Panc1 (cell line): ENCODE measurements at regions not wholly inside any gene's neighbourhood (a gene's known extent, or its start where the extent isn't known, plus 50 kb on each side); places are given as distances from the start of the nearest gene placed in this dataset.
A peak's percentile ranks its signal among the peaks of the same experiment; 100 is the strongest.

Experiments used
- ATAC-seq: fragments of 200-7000 bp; cut with Tn5 transposase; 2 replicates; pipeline ENCODE4 v1.9.1; 2020; ENCODE audit warnings: mild to moderate bottlenecking, moderate library complexity
- BruUV-seq: library from RNA; stranded (reverse); fragments of 400-500 nt; replicated peaks from 2 replicates; lab custom pipeline; 2021; lab: Mats Ljungman, UMichigan
- CTCF ChIA-PET: fragments of 300-600 bp; sonication (Branson Sonifier 250); formaldehyde crosslinking; loops from one replicate; lab custom pipeline; 2022; ENCODE audit warnings: antibody characterized with exemption; lab: Charles Lee
- POLR2A ChIA-PET: fragments of 300-600 bp; sonication (Branson Sonifier 250); formaldehyde crosslinking; loops from one replicate; lab custom pipeline; 2022; ENCODE audit warnings: antibody characterized with exemption; lab: Charles Lee
- DNase-seq: peaks from one replicate; pipeline ENCODE4 v3.0.0-alpha.2; 2010; ENCODE audit warnings: low read depth, low spot score
- H3K27ac ChIP-seq: 2 replicates; pipeline ENCODE4 v1.5.1; 2011; ENCODE audit warnings: mild to moderate bottlenecking, low read length, inconsistent platforms
- H3K27me3 ChIP-seq: fragments of 200-500 bp; sonication (Bioruptor generic); 2 replicates; pipeline ENCODE4 v1.6.0; 2014; ENCODE audit warnings: low read length, inconsistent platforms; ENCODE audit not compliant: control insufficient read depth, insufficient read depth
- H3K36me3 ChIP-seq: fragments of 200-500 bp; sonication (Bioruptor generic); 2 replicates; pipeline ENCODE4 v1.5.1; 2014; ENCODE audit warnings: inconsistent platforms, mild to moderate bottlenecking, low read length, moderate library complexity; ENCODE audit not compliant: control insufficient read depth, insufficient read depth
- H3K4me1 ChIP-seq: 2 replicates; pipeline ENCODE4 v1.5.1; 2011; ENCODE audit warnings: inconsistent platforms, mild to moderate bottlenecking, low read length, moderate library complexity; ENCODE audit not compliant: control insufficient read depth, insufficient read depth
- H3K4me3 ChIP-seq, 2 experiments: 2 replicates each; pipeline ENCODE4 v1.5.1; 2011 to 2012; ENCODE audit warnings: low read depth in 2 of 2, low read length in 2 of 2, mild to moderate bottlenecking in 2 of 2, inconsistent platforms in 1 of 2, moderate library complexity in 1 of 2
- H3K9me3 ChIP-seq: fragments of 200-500 bp; sonication (Bioruptor generic); 2 replicates; pipeline ENCODE4 v1.5.1; 2014; ENCODE audit warnings: low read depth, mild to moderate bottlenecking, inconsistent platforms, low read length, moderate library complexity; ENCODE audit not compliant: control insufficient read depth, insufficient read depth
- CTCF ChIP-seq: fragments of 450-650 bp; IDR thresholded peaks from 2 replicates; pipeline ENCODE4 v1.5.1; 2017; ENCODE audit warnings: mild to moderate bottlenecking
- POLR2AphosphoS5 ChIP-seq: IDR thresholded peaks from 2 replicates; pipeline ENCODE4 v1.6.1; 2012; ENCODE audit warnings: mild to moderate bottlenecking, low read depth, low read length, moderate library complexity
- REST ChIP-seq, 2 experiments: IDR thresholded peaks; 2 replicates each; pipeline ENCODE4 v1.6.1; 2011 to 2012; ENCODE audit warnings: low read depth in 2 of 2, control low read depth in 1 of 2, low read length in 1 of 2, mild to moderate bottlenecking in 1 of 2, moderate library complexity in 1 of 2; ENCODE audit not compliant: insufficient read depth in 1 of 2
- SIN3A ChIP-seq: IDR thresholded peaks from 2 replicates; pipeline ENCODE4 v1.6.1; 2012; ENCODE audit warnings: low read depth, mild to moderate bottlenecking, low read length, moderate library complexity, borderline replicate concordance; ENCODE audit not compliant: insufficient read depth
- TCF7L2 ChIP-seq: IDR thresholded peaks from 2 replicates; pipeline ENCODE4 v1.6.1; 2011; ENCODE audit warnings: mild to moderate bottlenecking, low read depth, low read length, inconsistent platforms
- in situ Hi-C: cut with HindIII; loops from 2 replicates; pipeline ENCODE4 v1.10.0; 2016; ENCODE audit warnings: low sequenced_read_pairs, low pct_unique_long_range_greater_than_20kb
- intact Hi-C: fragments of 100-400 bp; cut with micrococcal nuclease; formaldehyde crosslinking; loops from one replicate; pipeline ENCODE4 v1.10.0; 2022; ENCODE audit not compliant: unreplicated experiment

- BruUV-seq, result no TSS peak
- Histone ChIP-seq H3K9me3 (no peaks in the 10 kb centered on the region), H3K27me3 (peaks cover 5% of the 10 kb centered on the region), H3K4me1 (no peaks in the 10 kb centered on the region), H3K36me3 (no peaks in the 10 kb centered on the region), H3K4me3 (no peak overlapping the region), H3K27ac (no peak overlapping the region)
- intact Hi-C loops, result no loop called here
- ChIA-PET CTCF (no interaction called here), POLR2A (no interaction called here)
- DNase-seq (no peak), ATAC-seq (0 out of 2 replicates have a peak, but pooled peaks have one; percentile 22)
- in situ Hi-C loops, result no loop called here
- no peak for TF ChIP-seq SIN3A
- no peak for TF ChIP-seq CTCF
- no peak for TF ChIP-seq REST (IDR thresholded peaks at IDR 0.05; ENCODE audit: insufficient read depth in 1 of 2, low read depth in 2 of 2, low read length in 1 of 2)
- no peak for TF ChIP-seq TCF7L2
- TF ChIP-seq POLR2AphosphoS5, result no peak
These were observed 143.8 kb upstream of the ZNF507 start for GRCh38 chr19:32201636-32202051.

- no peak for DNase-seq
- ChIA-PET CTCF (no interaction called here), POLR2A (no interaction called here)
- no peaks in the 10 kb centered on the region for H3K36me3 ChIP-seq
- peaks cover 5% of the 10 kb centered on the region for H3K27me3 ChIP-seq
- TF ChIP-seq CTCF, result no peak
- TF ChIP-seq REST (IDR thresholded peaks at IDR 0.05; ENCODE audit: insufficient read depth in 1 of 2, low read depth in 2 of 2, low read length in 1 of 2), result no peak
- TF ChIP-seq TCF7L2, result no peak
- no peak for TF ChIP-seq POLR2AphosphoS5
- TF ChIP-seq SIN3A, result no peak
- ATAC-seq, result no peak
- H3K27ac ChIP-seq, result no peak overlapping the region
- no peaks in the 10 kb centered on the region for H3K4me1 ChIP-seq
- BruUV-seq, result no TSS peak
- in situ Hi-C loops (no loop called here), intact Hi-C loops (no loop called here)
- no peak overlapping the region for H3K4me3 ChIP-seq
- H3K9me3 ChIP-seq, result no peaks in the 10 kb centered on the region
These were observed 143.2 kb upstream of the ZNF507 start for GRCh38 chr19:32202244-32202643.
